NCI-H2227 (cell line): ENCODE measurements at regions not wholly inside any gene's neighbourhood (a gene's known extent, or its start where the extent isn't known, plus 50 kb on each side); places are given as distances from the start of the nearest gene placed in this dataset.
"Not testable (repeated sequence)": the region's sequence is repeated elsewhere in the genome, so short reads cannot be mapped to it uniquely, and the experiment has no call there.

ENCODE experiments used
- DNase-seq: peaks from one replicate; lab custom pipeline; 2025; ENCODE audit not compliant: unreplicated experiment; lab: John Stamatoyannopoulos, UW

DNA sequence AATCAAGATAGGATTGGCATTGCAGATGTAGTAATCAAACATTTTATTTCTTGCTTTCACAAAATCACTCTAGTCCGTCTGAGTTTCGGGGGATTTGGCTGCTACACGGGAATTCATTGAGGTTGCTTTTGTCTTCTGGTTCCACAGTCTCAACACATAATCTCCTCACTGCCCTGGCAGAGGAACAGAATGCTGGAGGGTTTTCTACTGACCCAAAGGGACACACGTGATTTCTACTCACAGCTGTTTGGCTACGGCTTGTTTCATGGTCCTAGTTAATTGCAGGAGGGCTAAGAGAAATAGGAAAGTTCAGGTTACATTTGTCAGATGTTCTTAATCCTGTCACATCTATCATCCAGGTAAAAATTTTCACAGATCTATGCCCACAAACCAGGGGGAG is 1811.6 kb downstream of the ARAP2 start:
- DNase-seq: no peak

DNA sequence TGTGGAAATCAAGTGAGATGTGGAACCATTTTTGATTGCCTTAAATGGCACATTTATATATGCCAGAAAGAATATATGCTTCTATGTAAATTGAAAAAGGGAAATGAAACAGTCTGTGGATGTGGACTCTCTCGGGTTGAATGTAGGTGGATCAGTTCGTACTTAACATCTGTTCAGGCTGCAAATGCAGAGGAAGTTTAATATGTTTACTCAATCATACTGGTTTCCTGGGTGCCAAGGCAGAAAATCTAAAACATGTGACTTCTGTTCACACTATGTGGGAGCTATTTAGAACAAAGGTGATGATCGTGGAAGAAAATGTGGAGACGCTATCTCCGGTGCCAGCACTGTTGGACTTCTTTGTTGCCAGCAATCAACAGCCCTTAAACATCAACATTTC is 1809.9 kb downstream of the ARAP2 start:
- DNase-seq: not testable (repeated sequence)

GRCh38 chr4:34464196-34464595 is 1780.1 kb downstream of the ARAP2 start:
- DNase-seq: no peak

DNA sequence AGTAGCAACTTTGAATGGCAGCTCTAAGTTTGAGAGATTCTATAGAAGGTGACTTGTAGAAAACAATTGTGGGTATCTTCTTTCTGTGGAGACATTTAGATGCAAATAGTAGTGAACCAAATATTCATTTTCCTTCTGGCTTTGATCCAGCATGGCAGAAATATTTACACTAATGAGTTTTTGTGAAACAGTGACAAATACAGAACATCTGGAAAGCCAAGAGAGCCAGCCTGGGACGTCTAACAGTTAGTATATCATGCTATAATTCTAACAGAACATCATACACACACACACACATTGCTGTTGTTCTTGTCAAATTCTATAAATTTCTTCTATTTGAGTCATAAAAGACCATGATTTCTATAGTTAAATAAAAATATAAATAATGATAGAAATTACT is 1777.9 kb downstream of the ARAP2 start:
- DNase-seq: no peak

GRCh38 chr4:34469516-34469915 is 1774.8 kb downstream of the ARAP2 start:
- no peak for DNase-seq

- no peak for DNase-seq
These were observed 1759.1 kb downstream of the ARAP2 start for GRCh38 chr4:34485252-34485651.

- DNase-seq: no peak
These were observed 1757.6 kb downstream of the ARAP2 start for GRCh38 chr4:34486461-34487363.

GRCh38 chr4:34492414-34492813 is 1751.9 kb downstream of the ARAP2 start:
- no peak for DNase-seq

DNA sequence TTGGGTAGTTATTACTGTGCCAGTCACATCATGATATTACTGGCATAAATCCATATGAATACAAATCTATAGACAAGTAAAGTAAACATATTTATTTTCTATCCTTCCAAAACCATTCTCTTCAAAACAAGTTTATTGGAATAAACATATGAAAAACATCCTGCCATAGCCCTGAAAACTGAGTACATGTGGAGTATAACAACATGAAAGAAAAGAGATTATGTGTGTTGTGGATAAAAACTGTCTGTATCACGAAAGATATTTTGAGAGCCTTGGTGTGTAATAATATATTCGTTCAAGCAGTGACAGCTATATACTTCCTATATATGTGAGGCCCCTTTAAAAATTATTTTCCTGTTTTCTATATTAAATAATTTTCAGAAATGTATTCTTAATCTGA is 1742.2 kb downstream of the ARAP2 start:
- no peak for DNase-seq

DNA sequence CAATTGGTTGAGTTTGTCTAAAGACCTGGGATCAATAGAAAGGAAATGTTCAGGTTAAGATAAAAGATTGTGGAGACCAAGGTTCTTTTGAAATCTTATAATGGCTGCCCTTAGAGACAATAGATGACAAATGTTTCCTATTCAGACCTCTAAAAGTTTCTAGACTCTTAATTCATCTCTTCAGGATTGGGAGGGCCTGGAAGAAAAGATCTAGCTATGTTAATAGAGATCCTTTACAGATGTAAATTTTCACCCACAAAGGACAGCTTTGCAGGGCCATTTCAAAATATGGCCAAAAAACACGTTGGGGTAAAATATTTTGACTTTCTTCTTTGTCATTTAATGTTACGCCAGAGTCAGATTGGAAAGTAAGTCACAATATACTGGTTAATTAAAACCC is 1739.6 kb downstream of the ARAP2 start:
- not testable (repeated sequence) for DNase-seq

GRCh38 chr4:34506511-34507092 is 1737.7 kb downstream of the ARAP2 start:
- not testable (repeated sequence) for DNase-seq

DNA sequence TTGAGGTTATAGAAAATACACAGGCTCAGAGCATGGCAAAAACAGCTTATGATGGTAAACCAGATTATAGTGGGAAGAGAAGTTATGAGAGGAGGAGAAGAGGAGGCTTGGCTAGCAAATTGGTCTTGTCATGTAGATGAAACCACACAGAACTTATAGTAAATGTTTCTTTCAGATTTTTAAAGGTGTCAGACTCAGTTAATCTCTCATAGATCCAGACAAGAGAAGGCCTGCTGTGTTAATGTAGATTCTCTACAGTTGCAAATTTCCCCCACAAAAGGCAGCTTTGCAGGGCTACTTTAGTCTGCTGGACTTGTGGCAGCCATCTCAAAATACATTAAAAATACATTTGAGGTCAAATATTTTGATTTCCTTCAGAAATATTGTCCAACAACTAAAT is 1731.7 kb downstream of the ARAP2 start:
- DNase-seq: no peak

GRCh38 chr4:34516524-34516923 is 1727.8 kb downstream of the ARAP2 start:
- no peak for DNase-seq

DNA sequence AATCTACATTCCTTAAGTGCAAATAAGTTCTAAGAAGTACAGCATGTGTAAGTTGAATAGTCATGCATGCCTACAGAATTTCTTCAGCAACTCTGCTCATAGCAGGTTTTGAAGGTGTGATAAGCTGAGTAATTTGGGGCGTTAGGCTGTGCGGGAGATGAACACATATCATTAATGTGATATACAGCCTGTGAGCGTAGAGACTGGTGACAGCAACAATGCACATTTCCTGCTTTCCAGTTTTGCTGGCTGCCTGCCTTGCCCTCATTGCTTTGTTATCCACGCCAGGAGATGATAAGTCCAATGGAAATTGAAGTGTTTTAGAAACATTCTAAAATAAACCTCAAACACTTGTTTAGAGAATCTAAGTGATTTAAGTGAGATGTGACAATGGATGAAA is 1709.4 kb downstream of the ARAP2 start:
- no peak for DNase-seq

DNA sequence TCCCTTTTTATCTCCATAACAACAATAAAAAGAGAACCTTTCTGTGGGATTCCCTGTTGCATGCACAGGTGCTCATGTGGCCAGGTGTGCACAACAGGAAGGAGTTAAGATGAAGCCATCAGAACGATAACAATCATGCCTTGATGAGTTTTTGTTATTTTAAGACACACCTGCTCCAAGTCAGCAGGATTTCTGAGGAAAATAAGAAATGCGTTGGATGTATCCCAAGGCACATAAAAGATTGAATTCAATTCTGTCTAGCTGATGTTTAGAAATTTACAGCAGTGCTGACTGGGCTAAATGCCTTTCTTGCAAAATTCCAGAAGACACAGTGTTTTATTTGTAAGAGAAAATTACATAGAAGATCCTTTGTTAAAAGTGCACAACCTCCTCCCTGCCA is 1678.2 kb downstream of the ARAP2 start:
- DNase-seq: no peak

DNA sequence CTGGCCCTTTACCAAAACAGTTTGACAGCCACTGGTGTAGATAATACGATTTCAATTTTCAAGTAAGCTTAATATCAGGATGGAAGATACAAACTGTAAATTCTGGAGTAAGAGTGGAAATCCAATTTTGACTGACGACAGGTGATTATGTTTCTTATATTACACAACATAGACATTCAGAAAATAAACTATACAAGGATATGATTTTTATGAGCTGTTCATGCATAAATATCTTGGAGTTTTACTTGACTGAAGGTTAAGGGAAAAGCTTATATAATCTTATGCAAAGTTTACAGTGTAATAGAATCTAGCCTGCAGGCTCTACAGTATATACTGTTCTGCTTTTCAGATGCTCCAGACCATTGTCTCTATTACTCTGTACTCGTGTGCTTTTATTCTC is 1672.3 kb downstream of the ARAP2 start:
- no peak for DNase-seq

- DNase-seq: no peak
These were observed 1629.0 kb downstream of the ARAP2 start for GRCh38 chr4:34615315-34615714.

DNA sequence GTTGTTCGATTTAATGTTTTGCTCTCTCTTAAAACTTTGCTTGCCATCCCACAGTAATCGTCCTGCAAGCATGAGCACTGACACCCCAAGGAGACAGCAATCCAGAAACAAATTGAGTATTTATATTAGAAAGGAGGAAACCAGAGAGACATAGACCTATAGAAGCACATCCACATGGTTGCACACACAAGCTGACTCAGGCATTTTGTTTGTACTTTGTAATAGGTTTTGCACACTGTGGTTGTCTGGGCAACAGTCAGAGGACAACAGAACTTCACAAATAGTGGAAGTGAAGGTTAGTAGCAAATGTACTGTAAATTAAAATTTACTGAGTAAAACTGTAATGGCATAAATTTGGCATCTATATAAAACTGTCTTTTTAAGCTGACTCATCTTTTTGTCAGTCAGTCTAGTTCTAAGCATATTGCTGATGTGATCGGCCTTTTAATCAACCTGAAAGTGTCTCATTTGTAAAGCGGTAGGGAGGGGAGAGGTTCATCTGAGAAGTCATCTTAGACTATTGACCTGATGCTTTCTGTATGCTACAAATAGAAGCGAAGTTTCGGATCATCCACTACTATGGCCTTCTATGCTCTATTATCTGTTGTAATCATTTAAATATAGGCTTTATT is 1624.7 kb downstream of the ARAP2 start:
- no peak for DNase-seq

- DNase-seq: no peak
These were observed 1615.8 kb downstream of the ARAP2 start for GRCh38 chr4:34628471-34628870.

DNA sequence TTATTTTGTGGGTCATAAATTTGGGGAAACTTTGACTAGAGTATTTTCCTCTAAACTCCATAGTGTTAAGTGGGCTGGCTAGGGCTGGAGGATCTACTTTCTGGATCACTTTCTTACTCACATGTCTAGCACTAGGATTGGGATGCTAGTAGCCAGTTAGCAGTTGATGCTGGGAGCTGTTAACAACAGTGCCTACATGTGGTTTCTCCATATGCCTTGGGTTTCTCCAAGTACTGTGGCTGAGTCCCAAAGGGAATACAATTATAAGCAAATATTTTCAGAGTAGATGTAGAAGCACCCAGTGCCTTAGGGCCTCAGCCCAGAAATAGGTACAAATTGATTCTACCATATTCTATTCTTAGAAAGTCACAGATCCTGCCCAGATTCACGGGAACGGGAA is 1614.9 kb downstream of the ARAP2 start:
- no peak for DNase-seq

DNA sequence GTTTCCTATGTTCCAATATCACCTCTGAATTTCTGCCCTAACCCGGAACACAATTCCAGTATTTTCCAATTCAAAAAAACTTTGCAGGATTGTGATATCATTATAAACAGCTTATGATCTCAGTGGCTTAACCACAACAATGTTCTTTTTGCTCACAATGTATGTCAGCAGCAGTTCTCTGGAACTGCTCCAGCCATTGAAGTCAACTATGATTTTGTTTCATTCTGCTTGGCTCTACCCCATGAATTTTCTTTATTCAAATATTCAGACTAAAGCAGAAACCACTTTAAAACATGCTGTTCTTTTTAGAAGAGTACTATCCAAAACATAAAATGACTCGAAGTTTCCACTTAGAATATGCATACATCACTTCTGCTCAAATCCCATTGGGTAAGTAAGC is 1611.1 kb downstream of the ARAP2 start:
- DNase-seq: no peak

- DNase-seq: no peak
These were observed 1607.7 kb downstream of the ARAP2 start for GRCh38 chr4:34636623-34637022.
